ENCODE measurements at regions not wholly inside any gene's neighbourhood (a gene's known extent, or its start where the extent isn't known, plus 50 kb on each side); places are given as distances from the start of the nearest gene placed in this dataset.

- TF ChIP-seq CTCF (IDR thresholded peaks at IDR 0.05) = no peak
- no peak for TF ChIP-seq POLR2A (IDR thresholded peaks at IDR 0.05)
Observed at GRCh38 chr2:209322905-209323512, 100.8 kb upstream of the MAP2 start.
